ENCODE measurements at regions not wholly inside any gene's neighbourhood (a gene's known extent, or its start where the extent isn't known, plus 50 kb on each side); places are given as distances from the start of the nearest gene placed in this dataset.

DNA sequence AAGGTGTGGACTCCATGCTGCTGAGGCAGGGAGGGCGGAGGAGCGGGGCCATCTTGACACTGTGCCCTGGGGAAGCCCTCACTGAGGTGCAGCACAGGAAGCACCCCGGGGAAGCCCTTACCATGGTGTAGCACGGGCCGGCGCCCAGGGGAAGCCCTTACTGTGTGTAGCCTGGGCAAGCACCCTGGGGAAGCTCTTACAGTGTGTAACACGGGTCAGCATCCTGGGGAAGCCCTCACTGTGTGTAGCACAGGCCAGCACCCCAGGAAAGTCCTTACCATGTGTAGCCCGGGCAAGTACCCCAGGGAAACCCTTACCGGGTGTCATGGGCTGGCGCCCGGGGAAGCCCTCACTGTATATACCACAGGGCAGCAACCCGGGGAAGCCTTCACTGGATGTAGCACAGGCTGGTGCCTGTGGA, 62.6 kb upstream of the ZNF354B start:
- DNase-seq (ENCODE audit: low read depth in 2 of 2): no peak
- Histone ChIP-seq H4K20me1 (ENCODE audit: control insufficient read depth, extremely low read depth, insufficient read depth, low read length) (no peaks in the 10 kb centered on the region), H3K4me1 (ENCODE audit: control insufficient read depth, extremely low read depth, insufficient read depth, low read length) (no peaks in the 10 kb centered on the region), H3K9me3 (ENCODE audit: control insufficient read depth, insufficient read depth, low read depth, low read length) (no peaks in the 10 kb centered on the region), H3K9ac (ENCODE audit: insufficient read depth, low read length) (no peak overlapping the region), H3K27me3 (ENCODE audit: control insufficient read depth, insufficient read depth, low read length) (no peaks in the 10 kb centered on the region), H3K4me3 (replicated peaks in 1 of 4; ENCODE audit: control extremely low read depth in 1 of 4, insufficient read depth in 1 of 4, low read depth in 3 of 4, low read length in 4 of 4) (no peak overlapping the region), H3K79me2 (ENCODE audit: control insufficient read depth, insufficient read depth, low read length) (no peaks in the 10 kb centered on the region), H3K27ac (ENCODE audit: insufficient read depth, low read length) (no peak overlapping the region), H2AFZ (ENCODE audit: low read length) (no peak overlapping the region), H3K4me2 (ENCODE audit: extremely low read depth, insufficient read depth, low read length) (no peak overlapping the region), H3K36me3 (ENCODE audit: control insufficient read depth, insufficient read depth, low read length) (no peaks in the 10 kb centered on the region)
- TF ChIP-seq EZH2 (IDR thresholded peaks at IDR 0.05; ENCODE audit: low read length, missing control alignments): no peak
- TF ChIP-seq, protein P1, sequence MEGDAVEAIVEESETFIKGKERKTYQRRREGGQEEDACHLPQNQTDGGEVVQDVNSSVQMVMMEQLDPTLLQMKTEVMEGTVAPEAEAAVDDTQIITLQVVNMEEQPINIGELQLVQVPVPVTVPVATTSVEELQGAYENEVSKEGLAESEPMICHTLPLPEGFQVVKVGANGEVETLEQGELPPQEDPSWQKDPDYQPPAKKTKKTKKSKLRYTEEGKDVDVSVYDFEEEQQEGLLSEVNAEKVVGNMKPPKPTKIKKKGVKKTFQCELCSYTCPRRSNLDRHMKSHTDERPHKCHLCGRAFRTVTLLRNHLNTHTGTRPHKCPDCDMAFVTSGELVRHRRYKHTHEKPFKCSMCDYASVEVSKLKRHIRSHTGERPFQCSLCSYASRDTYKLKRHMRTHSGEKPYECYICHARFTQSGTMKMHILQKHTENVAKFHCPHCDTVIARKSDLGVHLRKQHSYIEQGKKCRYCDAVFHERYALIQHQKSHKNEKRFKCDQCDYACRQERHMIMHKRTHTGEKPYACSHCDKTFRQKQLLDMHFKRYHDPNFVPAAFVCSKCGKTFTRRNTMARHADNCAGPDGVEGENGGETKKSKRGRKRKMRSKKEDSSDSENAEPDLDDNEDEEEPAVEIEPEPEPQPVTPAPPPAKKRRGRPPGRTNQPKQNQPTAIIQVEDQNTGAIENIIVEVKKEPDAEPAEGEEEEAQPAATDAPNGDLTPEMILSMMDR (conservative IDR thresholded peaks at IDR 0.05 in 1 of 2, IDR thresholded peaks at IDR 0.05 in 1 of 2; ENCODE audit: low read depth in 1 of 2, low read length in 2 of 2): no peak

DNA sequence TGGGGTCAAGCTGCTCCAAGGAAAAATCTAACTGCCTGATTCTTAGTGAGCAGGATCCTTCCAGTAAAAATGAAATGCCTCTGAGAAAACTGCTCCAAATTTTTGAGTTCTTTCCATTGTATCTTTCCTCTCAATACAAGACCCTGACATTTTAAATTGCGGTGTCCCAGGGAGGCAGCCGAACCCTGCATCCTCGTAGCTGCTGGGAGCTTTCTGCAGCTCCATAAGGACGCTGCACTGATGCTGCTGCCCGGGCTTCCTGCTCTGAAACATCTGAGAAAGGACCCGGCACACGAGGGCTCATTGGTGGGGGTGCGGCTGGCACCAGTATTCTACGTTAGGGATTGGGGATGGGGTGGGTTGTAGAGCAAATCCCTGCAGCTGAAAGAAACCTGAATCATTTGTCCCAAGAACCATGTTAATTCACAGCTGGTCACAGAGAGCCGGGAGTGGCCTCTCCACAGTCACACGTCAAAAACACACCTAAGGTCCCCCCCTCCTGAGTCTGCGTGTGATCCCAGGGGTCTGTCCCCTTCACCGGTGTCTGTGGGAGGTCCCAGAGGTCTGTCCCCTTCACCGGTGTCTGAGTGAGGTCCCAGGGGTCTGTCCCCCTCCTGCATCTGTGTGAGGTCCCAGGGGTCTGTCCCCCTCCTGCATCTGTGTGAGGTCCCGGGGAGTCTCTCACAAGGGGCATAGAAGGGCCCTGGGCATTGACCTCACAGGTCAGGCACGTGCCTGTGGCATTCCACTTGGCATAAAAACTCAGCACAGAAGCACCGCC, 63.4 kb upstream of the ZNF354B start:
- H3K27ac ChIP-seq (ENCODE audit: insufficient read depth, low read length): no peak overlapping the region
- H3K9me3 ChIP-seq (ENCODE audit: control insufficient read depth, insufficient read depth, low read depth, low read length): no peaks in the 10 kb centered on the region
- H3K36me3 ChIP-seq (ENCODE audit: control insufficient read depth, insufficient read depth, low read length): no peaks in the 10 kb centered on the region
- H3K4me2 ChIP-seq (ENCODE audit: extremely low read depth, insufficient read depth, low read length): no peak overlapping the region
- H4K20me1 ChIP-seq (ENCODE audit: control insufficient read depth, extremely low read depth, insufficient read depth, low read length): no peaks in the 10 kb centered on the region
- H3K27me3 ChIP-seq (ENCODE audit: control insufficient read depth, insufficient read depth, low read length): no peaks in the 10 kb centered on the region
- H3K4me1 ChIP-seq (ENCODE audit: control insufficient read depth, extremely low read depth, insufficient read depth, low read length): no peaks in the 10 kb centered on the region
- H3K9ac ChIP-seq (ENCODE audit: insufficient read depth, low read length): no peak overlapping the region
- H3K79me2 ChIP-seq (ENCODE audit: control insufficient read depth, insufficient read depth, low read length): no peaks in the 10 kb centered on the region
- no peak for DNase-seq (ENCODE audit: low read depth in 2 of 2)
- H3K4me3 ChIP-seq (replicated peaks in 1 of 4; ENCODE audit: control extremely low read depth in 1 of 4, insufficient read depth in 1 of 4, low read depth in 3 of 4, low read length in 4 of 4): no peak overlapping the region
- TF ChIP-seq EZH2 (IDR thresholded peaks at IDR 0.05; ENCODE audit: low read length, missing control alignments): no peak
- TF ChIP-seq, protein P1 (conservative IDR thresholded peaks at IDR 0.05 in 1 of 2, IDR thresholded peaks at IDR 0.05 in 1 of 2; ENCODE audit: low read depth in 1 of 2, low read length in 2 of 2): no peak
- no peak overlapping the region for H2AFZ ChIP-seq (ENCODE audit: low read length)

DNA sequence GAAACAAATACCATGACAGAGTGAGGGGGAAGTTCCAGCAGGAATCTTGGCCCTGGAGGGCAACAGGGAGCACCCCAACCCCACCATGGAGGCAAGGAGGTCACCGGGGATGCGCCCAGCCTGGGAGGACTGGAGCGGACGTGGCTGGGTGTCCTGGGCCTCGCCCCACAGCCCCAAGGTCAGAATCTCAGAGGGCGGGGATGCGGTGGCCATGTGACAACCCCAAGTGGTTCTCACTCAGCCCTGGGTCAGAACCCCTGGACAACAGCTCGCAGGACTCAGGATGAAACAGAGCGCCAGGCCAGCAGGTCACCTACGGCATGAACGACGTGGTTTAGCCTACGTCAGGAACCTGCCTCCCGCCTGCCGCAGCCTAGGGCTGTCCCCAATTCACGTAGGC, 64.0 kb upstream of the ZNF354A start:
- H3K36me3 ChIP-seq (ENCODE audit: control insufficient read depth, insufficient read depth, low read length): no peaks in the 10 kb centered on the region

More for the DNA sequence above, 64.0 kb upstream of the ZNF354A start:
- H2AFZ ChIP-seq (ENCODE audit: low read length): no peak overlapping the region
- H3K27ac ChIP-seq (ENCODE audit: insufficient read depth, low read length): no peak overlapping the region
- TF ChIP-seq EZH2 (IDR thresholded peaks at IDR 0.05; ENCODE audit: low read length, missing control alignments): no peak
- TF ChIP-seq, protein P1 (conservative IDR thresholded peaks at IDR 0.05 in 1 of 2, IDR thresholded peaks at IDR 0.05 in 1 of 2; ENCODE audit: low read depth in 1 of 2, low read length in 2 of 2): no peak
- no peaks in the 10 kb centered on the region for H3K79me2 ChIP-seq (ENCODE audit: control insufficient read depth, insufficient read depth, low read length)
- no peaks in the 10 kb centered on the region for H3K4me1 ChIP-seq (ENCODE audit: control insufficient read depth, extremely low read depth, insufficient read depth, low read length)
- H3K9ac ChIP-seq (ENCODE audit: insufficient read depth, low read length): no peak overlapping the region
- H4K20me1 ChIP-seq (ENCODE audit: control insufficient read depth, extremely low read depth, insufficient read depth, low read length): no peaks in the 10 kb centered on the region
- H3K9me3 ChIP-seq (ENCODE audit: control insufficient read depth, insufficient read depth, low read depth, low read length): no peaks in the 10 kb centered on the region
- DNase-seq (ENCODE audit: low read depth in 2 of 2): no peak
- no peak overlapping the region for H3K4me3 ChIP-seq (replicated peaks in 1 of 4; ENCODE audit: control extremely low read depth in 1 of 4, insufficient read depth in 1 of 4, low read depth in 3 of 4, low read length in 4 of 4)
- no peaks in the 10 kb centered on the region for H3K27me3 ChIP-seq (ENCODE audit: control insufficient read depth, insufficient read depth, low read length)
- no peak overlapping the region for H3K4me2 ChIP-seq (ENCODE audit: extremely low read depth, insufficient read depth, low read length)

Measured in fibroblast of lung (primary cell).